ENCODE measurements at regions not wholly inside any gene's neighbourhood (a gene's known extent, or its start where the extent isn't known, plus 50 kb on each side); places are given as distances from the start of the nearest gene placed in this dataset.
"Not testable (repeated sequence)": the region's sequence is repeated elsewhere in the genome, so short reads cannot be mapped to it uniquely, and the experiment has no call there.

GRCh38 chr16:29300030-29300491 lies 106.5 kb downstream of the NPIPB11 start:
- TF ChIP-seq POLR2AphosphoS5 (IDR thresholded peaks at IDR 0.05; ENCODE audit: borderline replicate concordance, low read depth, low read length); EZH2 (IDR thresholded peaks at IDR 0.05); FOXP2 (optimal IDR thresholded peaks at IDR 0.05; ENCODE audit: control extremely low read depth, extremely low read length, insufficient read depth): not testable (repeated sequence)
